ENCODE measurements at regions not wholly inside any gene's neighbourhood (a gene's known extent, or its start where the extent isn't known, plus 50 kb on each side); places are given as distances from the start of the nearest gene placed in this dataset.

GRCh38 chr22:49460592-49461281 lies 366.9 kb downstream of the BRD1 start:
- DNase-seq (ENCODE audit: low spot score in 2 of 2) = no peak
- H3K9me3 ChIP-seq = no peaks in the 10 kb centered on the region
- no peak overlapping the region for H3K27ac ChIP-seq
- no peaks in the 10 kb centered on the region for H3K4me1 ChIP-seq
- no peak overlapping the region for H3K4me3 ChIP-seq
- 13 to 15% methylated on average over 15 of the region's 15 CpGs for WGBS, 2 donors
- no peaks in the 10 kb centered on the region for H3K27me3 ChIP-seq
- H3K36me3 ChIP-seq = no peaks in the 10 kb centered on the region
- TF ChIP-seq CTCF (IDR thresholded peaks at IDR 0.05) (no peak), EP300 (IDR thresholded peaks at IDR 0.05) (no peak), POLR2A (IDR thresholded peaks at IDR 0.05) (no peak)

- 52 to 64% methylated on average over 5 of the region's 5 CpGs for WGBS, 2 donors
- DNase-seq (ENCODE audit: low spot score in 2 of 2) = no peak
- no peaks in the 10 kb centered on the region for H3K4me1 ChIP-seq
- H3K4me3 ChIP-seq = no peak overlapping the region
- no peak for TF ChIP-seq POLR2A (IDR thresholded peaks at IDR 0.05)
- no peak for TF ChIP-seq CTCF (IDR thresholded peaks at IDR 0.05)
- TF ChIP-seq EP300 (IDR thresholded peaks at IDR 0.05) = no peak
- H3K27ac ChIP-seq = no peak overlapping the region
- H3K36me3 ChIP-seq = no peaks in the 10 kb centered on the region
- H3K9me3 ChIP-seq = no peaks in the 10 kb centered on the region
- no peaks in the 10 kb centered on the region for H3K27me3 ChIP-seq
Observed at GRCh38 chr22:49460091-49460490, 367.6 kb downstream of the BRD1 start.

GRCh38 chr22:49458708-49459099 lies 369.0 kb downstream of the BRD1 start:
- H3K4me3 ChIP-seq = no peak overlapping the region
- no peak for DNase-seq (ENCODE audit: low spot score in 2 of 2)
- H3K9me3 ChIP-seq = no peaks in the 10 kb centered on the region
- WGBS, 2 donors = 84 to 87% methylated on average over 14 to 15 of the region's 15 CpGs
- no peak for TF ChIP-seq CTCF (IDR thresholded peaks at IDR 0.05)
- TF ChIP-seq POLR2A (IDR thresholded peaks at IDR 0.05) = no peak
- TF ChIP-seq EP300 (IDR thresholded peaks at IDR 0.05) = no peak
- H3K27me3 ChIP-seq = no peaks in the 10 kb centered on the region
- H3K27ac ChIP-seq = no peak overlapping the region
- H3K4me1 ChIP-seq = no peaks in the 10 kb centered on the region
- no peaks in the 10 kb centered on the region for H3K36me3 ChIP-seq

GRCh38 chr22:49457946-49458707 lies 369.5 kb downstream of the BRD1 start:
- Histone ChIP-seq H3K27me3 (no peaks in the 10 kb centered on the region), H3K27ac (no peak overlapping the region), H3K4me3 (no peak overlapping the region), H3K9me3 (no peaks in the 10 kb centered on the region), H3K4me1 (no peaks in the 10 kb centered on the region), H3K36me3 (no peaks in the 10 kb centered on the region)
- DNase-seq (ENCODE audit: low spot score in 2 of 2) = no peak
- no peak for TF ChIP-seq CTCF (IDR thresholded peaks at IDR 0.05)
- TF ChIP-seq EP300 (IDR thresholded peaks at IDR 0.05) = no peak
- TF ChIP-seq POLR2A (IDR thresholded peaks at IDR 0.05) = no peak
- 72 to 74% methylated on average over 14 of the region's 14 CpGs for whole genome bisulfite sequencing, 2 donors

- 37 to 41% methylated on average over 13 to 17 of the region's 17 CpGs for WGBS, 2 donors
- Histone ChIP-seq H3K9me3 (no peaks in the 10 kb centered on the region), H3K27me3 (no peaks in the 10 kb centered on the region), H3K36me3 (no peaks in the 10 kb centered on the region), H3K27ac (no peak overlapping the region), H3K4me1 (no peaks in the 10 kb centered on the region), H3K4me3 (no peak overlapping the region)
- DNase-seq (ENCODE audit: low spot score in 2 of 2) = no peak
- TF ChIP-seq POLR2A (IDR thresholded peaks at IDR 0.05) = no peak
- no peak for TF ChIP-seq CTCF (IDR thresholded peaks at IDR 0.05)
- no peak for TF ChIP-seq EP300 (IDR thresholded peaks at IDR 0.05)
Observed at GRCh38 chr22:49457146-49457545, 370.5 kb downstream of the BRD1 start.

Data from tibial nerve (tissue), 4 donors.